Vagina (tissue), 2 donors: ENCODE measurements at regions not wholly inside any gene's neighbourhood (a gene's known extent, or its start where the extent isn't known, plus 50 kb on each side); places are given as distances from the start of the nearest gene placed in this dataset.

Experiments
- CTCF ChIP-seq, 3 experiments: fragments of 450-650 bp in 2 of 3; fragments of 200-600 bp in 1 of 3; sonication (generic) in 1 of 3; IDR thresholded peaks; one replicate each; pipeline ENCODE4 v1.5.1; 2017 to 2019; ENCODE audit warnings: antibody characterized with exemption in 3 of 3, mild to moderate bottlenecking in 2 of 3, moderate library complexity in 2 of 3
- POLR2A ChIP-seq, 2 donors: fragments of 450-650 bp; IDR thresholded peaks; one replicate each; pipeline ENCODE4 v1.6.1; 2017; ENCODE audit warnings: antibody characterized with exemption in 2 of 2, mild to moderate bottlenecking in 2 of 2, moderate library complexity in 2 of 2
- POLR2AphosphoS5 ChIP-seq, 2 donors: sonication (generic); formaldehyde crosslinking; IDR thresholded peaks; one replicate each; pipeline ENCODE4 v1.9.0; 2017; ENCODE audit warnings: antibody characterized with exemption in 2 of 2, mild to moderate bottlenecking in 2 of 2, low read depth in 1 of 2; ENCODE audit not compliant: insufficient read depth in 1 of 2

DNA sequence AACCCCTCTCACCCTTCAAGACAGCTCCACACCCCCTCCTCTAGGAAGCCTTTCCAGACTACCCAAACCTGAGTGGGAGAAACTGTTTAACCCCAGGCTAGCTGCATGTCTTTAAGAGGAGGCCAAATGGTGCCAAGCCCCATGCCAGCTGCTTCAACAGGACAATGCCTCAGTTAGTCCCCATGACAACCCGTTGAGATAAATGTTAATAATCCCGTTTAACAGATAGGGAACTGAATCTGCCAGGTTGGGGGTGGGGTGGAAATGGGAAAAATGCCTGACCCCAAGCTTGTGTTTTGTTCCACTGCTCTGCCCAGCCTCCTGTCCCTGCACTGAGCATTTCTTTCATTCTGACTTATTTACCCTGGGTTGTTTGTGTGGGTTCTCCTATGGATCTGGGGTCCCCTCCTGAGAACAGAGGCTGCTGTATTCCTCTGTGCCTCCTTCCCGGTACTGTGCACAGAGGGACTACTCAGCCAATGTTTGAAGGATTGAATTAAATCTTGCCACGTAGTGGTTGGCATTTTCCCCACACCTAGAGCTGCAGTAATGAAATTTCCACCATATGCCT, 452.6 kb upstream of the ZMIZ1 start:
- TF ChIP-seq CTCF (IDR thresholded peaks at IDR 0.05), result no peak
- TF ChIP-seq POLR2A (IDR thresholded peaks at IDR 0.05), result no peak
- no peak for TF ChIP-seq POLR2AphosphoS5 (IDR thresholded peaks at IDR 0.05; ENCODE audit: insufficient read depth in 1 of 2, low read depth in 1 of 2)
